ENCODE measurements at regions not wholly inside any gene's neighbourhood (a gene's known extent, or its start where the extent isn't known, plus 50 kb on each side); places are given as distances from the start of the nearest gene placed in this dataset.
"Not testable (repeated sequence)": the region's sequence is repeated elsewhere in the genome, so short reads cannot be mapped to it uniquely, and the experiment has no call there.

GRCh38 chr3:5813521-5813920, 626.0 kb downstream of the EDEM1 start:
- no peak for DNase-seq (ENCODE audit: low read depth)

- no peak for DNase-seq (ENCODE audit: low read depth)
These were observed 635.3 kb downstream of the EDEM1 start for GRCh38 chr3:5822843-5823242.

GRCh38 chr3:5826467-5826866, 639.0 kb downstream of the EDEM1 start:
- no peak for DNase-seq (ENCODE audit: low read depth)

GRCh38 chr3:5828251-5828650, 640.7 kb downstream of the EDEM1 start:
- no peak for DNase-seq (ENCODE audit: low read depth)

GRCh38 chr3:5840056-5840455, 652.5 kb downstream of the EDEM1 start:
- DNase-seq (ENCODE audit: low read depth): no peak

- DNase-seq (ENCODE audit: low read depth): no peak
These were observed 654.1 kb downstream of the EDEM1 start for GRCh38 chr3:5841599-5841998.

GRCh38 chr3:5846261-5846660, 658.8 kb downstream of the EDEM1 start:
- no peak for DNase-seq (ENCODE audit: low read depth)

GRCh38 chr3:5861151-5861550, 673.6 kb downstream of the EDEM1 start:
- DNase-seq (ENCODE audit: low read depth): no peak

- no peak for DNase-seq (ENCODE audit: low read depth)
These were observed 687.4 kb downstream of the EDEM1 start for GRCh38 chr3:5874931-5875341.

- DNase-seq (ENCODE audit: low read depth): no peak
These were observed 701.3 kb downstream of the EDEM1 start for GRCh38 chr3:5888851-5889250.

- no peak for DNase-seq (ENCODE audit: low read depth)
These were observed 701.9 kb downstream of the EDEM1 start for GRCh38 chr3:5889374-5889773.

GRCh38 chr3:5891711-5892110, 704.2 kb downstream of the EDEM1 start:
- no peak for DNase-seq (ENCODE audit: low read depth)

GRCh38 chr3:5898106-5898505, 710.6 kb downstream of the EDEM1 start:
- no peak for DNase-seq (ENCODE audit: low read depth)

GRCh38 chr3:5899014-5899761, 711.7 kb downstream of the EDEM1 start:
- no peak for DNase-seq (ENCODE audit: low read depth)

- DNase-seq (ENCODE audit: low read depth): no peak
These were observed 730.4 kb downstream of the EDEM1 start for GRCh38 chr3:5917932-5918331.

- no peak for DNase-seq (ENCODE audit: low read depth)
These were observed 731.1 kb downstream of the EDEM1 start for GRCh38 chr3:5918626-5919025.

- no peak for DNase-seq (ENCODE audit: low read depth)
These were observed 741.5 kb downstream of the EDEM1 start for GRCh38 chr3:5929027-5929426.

GRCh38 chr3:5944061-5944460, 756.6 kb downstream of the EDEM1 start:
- not testable (repeated sequence) for DNase-seq (ENCODE audit: low read depth)

- DNase-seq (ENCODE audit: low read depth): no peak
These were observed 760.6 kb downstream of the EDEM1 start for GRCh38 chr3:5948084-5948483.

- DNase-seq (ENCODE audit: low read depth): no peak
These were observed 763.5 kb downstream of the EDEM1 start for GRCh38 chr3:5951026-5951425.

GRCh38 chr3:5972586-5972985, 785.1 kb downstream of the EDEM1 start:
- DNase-seq (ENCODE audit: low read depth): no peak

- DNase-seq (ENCODE audit: low read depth): no peak
These were observed 787.3 kb downstream of the EDEM1 start for GRCh38 chr3:5974630-5975322.

- DNase-seq (ENCODE audit: low read depth): no peak
These were observed 789.8 kb downstream of the EDEM1 start for GRCh38 chr3:5977331-5977730.

- no peak for DNase-seq (ENCODE audit: low read depth)
These were observed 793.0 kb downstream of the EDEM1 start for GRCh38 chr3:5980475-5980874.
